GM12874 (cell line): ENCODE measurements at regions not wholly inside any gene's neighbourhood (a gene's known extent, or its start where the extent isn't known, plus 50 kb on each side); places are given as distances from the start of the nearest gene placed in this dataset.

Experiments used
- TF ChIP-seq, protein P1 (sequence below): IDR thresholded peaks from 2 replicates; pipeline ENCODE4 v1.5.1; 2011; ENCODE audit warnings: low read depth, mild to moderate bottlenecking, control low read depth, low read length, moderate library complexity; ENCODE audit not compliant: insufficient read depth

DNA sequence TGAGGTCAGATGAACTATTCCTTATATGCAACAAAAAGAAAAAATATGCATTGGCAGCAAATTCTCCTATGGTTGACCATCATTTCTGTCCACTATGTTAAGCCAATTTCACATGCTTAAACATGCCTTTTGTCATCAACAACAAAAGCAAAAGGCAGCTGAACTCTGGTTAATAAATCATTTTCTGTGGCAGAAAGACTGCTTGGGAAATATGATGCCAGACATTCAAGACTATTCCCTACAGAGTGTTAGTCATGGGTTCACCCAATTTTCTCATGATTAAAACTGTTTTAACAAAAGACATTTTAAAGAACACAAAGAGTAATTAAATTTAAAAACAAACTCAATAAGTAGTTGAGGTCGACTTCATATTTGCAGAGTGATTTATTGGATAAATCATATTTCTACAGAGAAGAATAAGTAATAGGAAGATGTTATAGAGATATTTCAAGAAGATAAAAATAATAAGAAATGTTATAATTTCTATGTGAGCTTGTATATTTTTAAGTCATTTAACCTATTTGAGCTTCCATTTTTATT lies 890.6 kb downstream of the STPG2 start:
- TF ChIP-seq, protein P1, sequence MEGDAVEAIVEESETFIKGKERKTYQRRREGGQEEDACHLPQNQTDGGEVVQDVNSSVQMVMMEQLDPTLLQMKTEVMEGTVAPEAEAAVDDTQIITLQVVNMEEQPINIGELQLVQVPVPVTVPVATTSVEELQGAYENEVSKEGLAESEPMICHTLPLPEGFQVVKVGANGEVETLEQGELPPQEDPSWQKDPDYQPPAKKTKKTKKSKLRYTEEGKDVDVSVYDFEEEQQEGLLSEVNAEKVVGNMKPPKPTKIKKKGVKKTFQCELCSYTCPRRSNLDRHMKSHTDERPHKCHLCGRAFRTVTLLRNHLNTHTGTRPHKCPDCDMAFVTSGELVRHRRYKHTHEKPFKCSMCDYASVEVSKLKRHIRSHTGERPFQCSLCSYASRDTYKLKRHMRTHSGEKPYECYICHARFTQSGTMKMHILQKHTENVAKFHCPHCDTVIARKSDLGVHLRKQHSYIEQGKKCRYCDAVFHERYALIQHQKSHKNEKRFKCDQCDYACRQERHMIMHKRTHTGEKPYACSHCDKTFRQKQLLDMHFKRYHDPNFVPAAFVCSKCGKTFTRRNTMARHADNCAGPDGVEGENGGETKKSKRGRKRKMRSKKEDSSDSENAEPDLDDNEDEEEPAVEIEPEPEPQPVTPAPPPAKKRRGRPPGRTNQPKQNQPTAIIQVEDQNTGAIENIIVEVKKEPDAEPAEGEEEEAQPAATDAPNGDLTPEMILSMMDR = no peak

DNA sequence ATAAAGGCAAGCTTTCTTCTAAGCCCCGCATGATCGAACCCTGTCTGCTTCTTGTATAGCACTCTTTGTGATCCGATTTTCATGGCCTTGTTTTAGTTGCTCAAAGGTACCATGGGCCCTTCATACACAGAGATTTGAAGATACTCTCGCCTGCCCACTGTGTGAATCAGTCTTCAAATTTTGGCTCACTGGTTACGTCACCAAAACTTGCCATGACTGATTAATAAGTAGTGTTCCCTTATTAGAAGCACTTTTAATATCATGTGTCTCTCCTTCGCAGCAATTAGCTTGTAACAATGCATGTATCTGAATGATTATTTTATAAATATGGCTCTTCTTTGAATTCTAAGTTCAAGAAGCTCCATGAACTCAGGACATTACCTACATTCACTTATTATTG lies 880.5 kb downstream of the STPG2 start:
- TF ChIP-seq, protein P1 = no peak

DNA sequence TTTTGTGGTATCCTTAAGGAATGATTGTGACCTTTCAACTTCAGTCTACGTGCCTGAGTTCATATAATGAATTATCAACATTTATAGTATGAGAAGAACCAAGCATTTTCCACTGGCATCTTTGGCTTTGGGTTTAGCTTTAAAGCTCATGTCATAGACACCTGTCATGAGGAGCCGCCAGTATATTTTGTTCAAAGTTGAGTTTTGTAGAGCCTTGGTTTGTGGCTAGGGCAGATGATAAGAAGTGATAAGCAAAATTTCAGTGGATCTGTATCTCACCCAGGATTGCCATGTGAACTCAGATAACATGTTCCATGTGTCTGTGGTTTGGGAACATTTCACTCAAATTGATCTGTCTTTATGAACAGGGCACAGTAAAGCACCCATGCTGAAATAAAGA lies 873.2 kb downstream of the STPG2 start:
- TF ChIP-seq, protein P1 = no peak

DNA sequence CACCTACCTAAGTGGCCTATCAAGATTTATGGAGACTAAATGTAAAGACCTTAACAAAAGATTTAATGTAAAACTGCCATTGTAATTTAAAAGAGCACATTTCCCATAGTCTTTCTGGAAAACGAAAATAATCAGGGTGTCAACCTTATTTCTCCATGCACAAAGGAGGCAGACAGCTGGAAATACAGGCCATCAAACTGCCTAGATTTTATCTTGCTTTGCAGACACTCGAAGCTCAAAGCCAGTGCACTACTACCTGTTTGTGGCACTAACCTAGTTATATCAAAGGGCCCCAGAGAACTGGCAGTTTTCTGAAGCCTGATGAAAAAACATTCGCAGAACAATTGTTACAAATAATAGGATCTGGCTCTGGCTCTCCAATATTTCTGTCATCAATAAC lies 863.9 kb downstream of the STPG2 start:
- TF ChIP-seq, protein P1 = no peak

DNA sequence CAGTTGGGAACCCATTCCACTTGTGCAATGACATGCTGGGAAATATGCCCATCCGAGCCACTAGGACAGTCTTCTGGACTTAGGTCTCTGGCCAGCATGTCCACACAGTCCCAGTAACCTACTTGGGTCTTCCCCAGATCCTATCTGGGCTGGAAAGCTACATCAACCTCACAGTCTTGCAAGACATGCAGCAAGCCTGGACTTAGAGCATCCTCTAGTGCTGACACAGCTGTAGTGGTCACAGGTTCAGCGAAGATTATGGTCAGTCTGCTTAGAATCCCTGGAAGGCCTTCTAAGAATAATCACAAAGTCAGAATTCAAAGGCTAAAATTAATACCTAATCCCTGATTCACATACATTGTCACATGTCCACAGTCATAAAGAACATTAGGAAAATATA lies 842.7 kb downstream of the STPG2 start:
- TF ChIP-seq, protein P1 = no peak

DNA sequence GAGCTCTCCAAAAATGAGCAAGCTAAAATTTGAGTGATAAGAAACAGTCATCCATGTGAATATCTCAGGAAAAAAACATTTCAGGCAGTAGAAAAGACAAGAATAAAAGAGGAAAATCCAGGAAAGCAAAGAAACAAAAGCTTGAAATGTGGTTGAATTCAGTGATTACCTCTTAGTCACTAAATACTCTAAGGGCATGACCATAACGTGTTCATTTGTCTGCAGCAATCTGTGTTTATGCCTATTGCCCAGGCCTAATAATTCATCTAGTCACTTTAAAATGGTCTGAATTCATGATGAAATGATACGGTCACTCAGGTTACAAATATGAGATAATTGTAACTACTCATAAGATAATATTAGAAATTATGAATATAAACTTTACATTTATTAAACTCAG lies 837.9 kb downstream of the STPG2 start:
- TF ChIP-seq, protein P1 = no peak

DNA sequence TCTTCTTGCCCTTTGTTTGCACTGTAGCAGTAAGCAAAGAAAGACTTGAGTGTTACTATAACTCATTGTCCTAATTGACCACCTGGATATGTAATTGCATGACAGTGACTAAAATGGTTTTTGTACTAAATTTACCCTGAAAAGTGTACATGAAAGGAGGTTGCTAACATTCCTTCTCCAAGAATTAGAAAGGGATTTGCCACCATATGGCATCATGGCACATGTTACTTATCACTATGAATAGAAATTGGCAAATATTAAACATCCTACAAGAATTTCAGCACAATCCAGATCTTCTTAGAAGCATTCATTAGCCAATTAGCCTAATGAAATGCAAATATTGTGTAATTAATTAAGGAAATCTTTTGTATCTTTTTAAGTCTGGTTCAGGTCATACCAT lies 834.2 kb downstream of the STPG2 start:
- TF ChIP-seq, protein P1 = no peak
